Right atrium auricular region (tissue), 2 donors: ENCODE measurements at regions not wholly inside any gene's neighbourhood (a gene's known extent, or its start where the extent isn't known, plus 50 kb on each side); places are given as distances from the start of the nearest gene placed in this dataset.

ENCODE experiments used
- DNase-seq: peaks from one replicate; pipeline ENCODE4 v3.0.0-alpha.2; 2019; ENCODE audit warnings: low spot score
- H3K27ac ChIP-seq, 2 donors: fragments of 200-600 bp; sonication (generic); 1 replicate in 1 of 2; 2 replicates in 1 of 2; pipeline ENCODE4 v1.5.1; 2016 to 2019
- H3K27me3 ChIP-seq, 2 donors: fragments of 200-600 bp; sonication (generic); one replicate each; pipeline versions ENCODE4 v1.5.1 to v1.6.0; 2017 to 2019
- H3K36me3 ChIP-seq: fragments of 200-600 bp; sonication (generic); one replicate; pipeline ENCODE4 v1.5.1; 2016
- H3K4me1 ChIP-seq, 2 donors: fragments of 200-600 bp; sonication (generic); one replicate each; pipeline versions ENCODE4 v1.5.1 to v1.6.0; 2017 to 2019
- H3K4me3 ChIP-seq, 2 donors: fragments of 200-600 bp; sonication (generic); 1 replicate in 1 of 2; 2 replicates in 1 of 2; pipeline ENCODE4 v1.5.1; 2017 to 2019; ENCODE audit warnings: mild to moderate bottlenecking in 1 of 2, moderate library complexity in 1 of 2
- H3K9me3 ChIP-seq, 2 donors: fragments of 200-600 bp; sonication (generic); one replicate each; pipeline ENCODE4 v1.5.1; 2019
- CTCF ChIP-seq, 2 donors: fragments of 200-600 bp; sonication (generic); IDR thresholded peaks; one replicate each; pipeline ENCODE4 v1.5.1; 2019; ENCODE audit warnings: antibody characterized with exemption in 2 of 2

GRCh38 chr3:190252080-190252479, 70.2 kb downstream of the CLDN1 start:
- Histone ChIP-seq H3K4me3 (no peak overlapping the region), H3K27me3 (no peaks in the 10 kb centered on the region), H3K27ac (no peak overlapping the region), H3K4me1 (no peaks in the 10 kb centered on the region), H3K36me3 (no peaks in the 10 kb centered on the region), H3K9me3 (no peaks in the 10 kb centered on the region)
- no peak for TF ChIP-seq CTCF (IDR thresholded peaks at IDR 0.05)
- no peak for DNase-seq

GRCh38 chr3:190249414-190249813, 72.8 kb downstream of the CLDN1 start:
- no peak for DNase-seq
- no peak for TF ChIP-seq CTCF (IDR thresholded peaks at IDR 0.05)
- H3K27ac ChIP-seq: no peak overlapping the region
- H3K4me1 ChIP-seq: no peaks in the 10 kb centered on the region
- no peaks in the 10 kb centered on the region for H3K36me3 ChIP-seq
- no peaks in the 10 kb centered on the region for H3K27me3 ChIP-seq
- H3K9me3 ChIP-seq: peaks cover 0 to 5% of the 10 kb centered on the region in 2 donors
- H3K4me3 ChIP-seq: no peak overlapping the region

GRCh38 chr3:190242147-190242546, 80.1 kb downstream of the CLDN1 start:
- Histone ChIP-seq H3K4me3 (no peak overlapping the region), H3K36me3 (no peaks in the 10 kb centered on the region), H3K27ac (no peak overlapping the region), H3K4me1 (no peaks in the 10 kb centered on the region), H3K27me3 (no peaks in the 10 kb centered on the region), H3K9me3 (peaks cover 0 to 24% of the 10 kb centered on the region in 2 donors)
- TF ChIP-seq CTCF (IDR thresholded peaks at IDR 0.05): no peak
- no peak for DNase-seq

- no peak overlapping the region for H3K4me3 ChIP-seq
- H3K36me3 ChIP-seq: no peaks in the 10 kb centered on the region
- no peaks in the 10 kb centered on the region for H3K4me1 ChIP-seq
- H3K27ac ChIP-seq: no peak overlapping the region
- H3K27me3 ChIP-seq: no peaks in the 10 kb centered on the region
- no peak for TF ChIP-seq CTCF (IDR thresholded peaks at IDR 0.05)
- H3K9me3 ChIP-seq: peaks cover 0 to 19% of the 10 kb centered on the region in 2 donors
- no peak for DNase-seq
Observed at GRCh38 chr3:190239325-190239724, 82.9 kb downstream of the CLDN1 start.

- H3K4me1 ChIP-seq: no peaks in the 10 kb centered on the region
- H3K36me3 ChIP-seq: no peaks in the 10 kb centered on the region
- peaks cover 0 to 19% of the 10 kb centered on the region in 2 donors for H3K9me3 ChIP-seq
- no peak for TF ChIP-seq CTCF (IDR thresholded peaks at IDR 0.05)
- H3K27ac ChIP-seq: no peak overlapping the region
- no peak for DNase-seq
- H3K27me3 ChIP-seq: no peaks in the 10 kb centered on the region
- H3K4me3 ChIP-seq: no peak overlapping the region
Observed at GRCh38 chr3:190238871-190239270, 83.4 kb downstream of the CLDN1 start.

- Histone ChIP-seq H3K4me1 (no peaks in the 10 kb centered on the region), H3K36me3 (no peaks in the 10 kb centered on the region)
Observed at GRCh38 chr3:190234621-190235020, 87.6 kb downstream of the CLDN1 start.

More at GRCh38 chr3:190234621-190235020, 87.6 kb downstream of the CLDN1 start:
- Histone ChIP-seq H3K4me3 (no peak overlapping the region), H3K27me3 (no peaks in the 10 kb centered on the region), H3K9me3 (peaks cover 0 to 1% of the 10 kb centered on the region in 2 donors), H3K27ac (no peak overlapping the region)
- TF ChIP-seq CTCF (IDR thresholded peaks at IDR 0.05): no peak
- DNase-seq: no peak
